WTC11 (cell line): ENCODE measurements at regions not wholly inside any gene's neighbourhood (a gene's known extent, or its start where the extent isn't known, plus 50 kb on each side); places are given as distances from the start of the nearest gene placed in this dataset.

Experiments
- ATAC-seq: fragments of 200-7000 bp; cut with Tn5 transposase; 2 replicates; pipeline ENCODE4 v1.10.0; 2021; ENCODE audit warnings: mild to moderate bottlenecking, moderate library complexity
- CTCF ChIA-PET: fragments of 300-600 bp; sonication (Branson Sonifier 250); formaldehyde crosslinking; loops from one replicate; lab custom pipeline; 2021; ENCODE audit warnings: antibody characterized with exemption; lab: Charles Lee
- POLR2A ChIA-PET: fragments of 350-600 bp; sonication (Branson Sonifier 250); formaldehyde crosslinking; loops from one replicate; lab custom pipeline; 2021; ENCODE audit warnings: antibody characterized with exemption; lab: Charles Lee
- DNase-seq: peaks from one replicate; pipeline ENCODE4 v3.0.0; 2021; ENCODE audit warnings: low spot score
- H3K27ac Mint-ChIP-seq: 2 replicates; pipeline ENCODE4 v1.8.0; 2021; ENCODE audit warnings: mixed read lengths
- H3K27me3 Mint-ChIP-seq: 2 replicates; pipeline ENCODE4 v1.8.0; 2021; ENCODE audit warnings: low read depth, mild to moderate bottlenecking, moderate library complexity, mixed read lengths
- H3K36me3 Mint-ChIP-seq: 2 replicates; pipeline ENCODE4 v1.8.0; 2021; ENCODE audit warnings: mixed read lengths
- H3K4me1 Mint-ChIP-seq: 2 replicates; pipeline ENCODE4 v1.8.0; 2022; ENCODE audit warnings: mixed read lengths
- H3K4me3 Mint-ChIP-seq: 2 replicates; pipeline ENCODE4 v1.8.0; 2021; ENCODE audit warnings: mild to moderate bottlenecking, moderate library complexity, mixed read lengths
- H3K9me3 Mint-ChIP-seq: 2 replicates; pipeline ENCODE4 v1.8.0; 2021; ENCODE audit warnings: mixed read lengths
- ARID4B ChIP-seq: sonication (generic); formaldehyde crosslinking; IDR thresholded peaks from 2 replicates; pipeline ENCODE4 v1.8.0; 2023; ENCODE audit warnings: missing genetic modification reagents, mild to moderate bottlenecking, borderline replicate concordance
- ATF1 ChIP-seq: sonication (generic); formaldehyde crosslinking; IDR thresholded peaks from 2 replicates; pipeline ENCODE4 v1.8.1; 2023; ENCODE audit warnings: mild to moderate bottlenecking, moderate library complexity, missing genetic modification reagents
- ATF2 ChIP-seq: sonication (generic); formaldehyde crosslinking; IDR thresholded peaks from 2 replicates; pipeline ENCODE4 v1.8.1; 2022; ENCODE audit warnings: low read depth, missing genetic modification reagents, borderline replicate concordance
- CREB1 ChIP-seq: sonication (generic); formaldehyde crosslinking; IDR thresholded peaks from 2 replicates; pipeline ENCODE4 v1.8.0; 2023; ENCODE audit warnings: mild to moderate bottlenecking, missing genetic modification reagents
- CTCF ChIP-seq: fragments of 200-600 bp; IDR thresholded peaks from 2 replicates; pipeline ENCODE4 v1.8.0; 2022; ENCODE audit warnings: antibody characterized with exemption
- E2F1 ChIP-seq: sonication (generic); formaldehyde crosslinking; IDR thresholded peaks from 2 replicates; pipeline ENCODE4 v1.8.0; 2022; ENCODE audit warnings: mild to moderate bottlenecking, missing genetic modification reagents
- E2F5 ChIP-seq: sonication (generic); formaldehyde crosslinking; IDR thresholded peaks from 2 replicates; pipeline ENCODE4 v1.8.1; 2022; ENCODE audit warnings: mild to moderate bottlenecking, moderate library complexity, missing genetic modification reagents
- ETV6 ChIP-seq: sonication (generic); formaldehyde crosslinking; IDR thresholded peaks from 2 replicates; pipeline ENCODE4 v1.8.1; 2022; ENCODE audit warnings: mild to moderate bottlenecking, missing genetic modification reagents
- FOXK1 ChIP-seq: sonication (generic); formaldehyde crosslinking; IDR thresholded peaks from 2 replicates; pipeline ENCODE4 v1.8.0; 2022; ENCODE audit warnings: mild to moderate bottlenecking, moderate library complexity, missing genetic modification reagents
- GRHL2 ChIP-seq: fragments of 250-450 bp; sonication (Bioruptor Pico); IDR thresholded peaks from 2 replicates; pipeline ENCODE4 v1.8.0; 2022; ENCODE audit warnings: mild to moderate bottlenecking, moderate library complexity; ENCODE audit not compliant: insufficient replicate concordance, severe bottlenecking
- IRF1 ChIP-seq: sonication (generic); formaldehyde crosslinking; IDR thresholded peaks from 2 replicates; pipeline ENCODE4 v1.8.0; 2023; ENCODE audit warnings: missing genetic modification reagents
- JAZF1 ChIP-seq: fragments of 250-450 bp; sonication (Bioruptor Pico); IDR thresholded peaks from 2 replicates; pipeline ENCODE4 v1.9.0; 2021; ENCODE audit warnings: moderate library complexity, mild to moderate bottlenecking, inconsistent platforms
- MXD4 ChIP-seq: fragments of 250-450 bp; sonication (Bioruptor Pico); IDR thresholded peaks from 2 replicates; pipeline ENCODE4 v1.8.0; 2021; ENCODE audit warnings: mild to moderate bottlenecking, moderate library complexity, borderline replicate concordance
- NFYB ChIP-seq: sonication (generic); formaldehyde crosslinking; conservative IDR thresholded peaks from 2 replicates; pipeline ENCODE4 v1.8.0; 2022; ENCODE audit warnings: low read depth, missing genetic modification reagents
- OVOL2 ChIP-seq: fragments of 250-450 bp; sonication (Bioruptor Pico); IDR thresholded peaks from 2 replicates; pipeline ENCODE4 v1.9.0; 2021; ENCODE audit warnings: mild to moderate bottlenecking, borderline replicate concordance
- SOX15 ChIP-seq: fragments of 250-450 bp; sonication (Bioruptor Pico); IDR thresholded peaks from 2 replicates; pipeline ENCODE4 v1.9.0; 2021; ENCODE audit warnings: mild to moderate bottlenecking
- SP1 ChIP-seq: sonication (generic); formaldehyde crosslinking; conservative IDR thresholded peaks from 2 replicates; pipeline ENCODE4 v1.8.1; 2022; ENCODE audit warnings: missing genetic modification reagents
- TCF7 ChIP-seq: sonication (generic); formaldehyde crosslinking; IDR thresholded peaks from 2 replicates; pipeline ENCODE4 v1.8.0; 2022; ENCODE audit warnings: mild to moderate bottlenecking, low read depth, missing genetic modification reagents, moderate library complexity
- ZBTB43 ChIP-seq: sonication (generic); formaldehyde crosslinking; IDR thresholded peaks from 2 replicates; pipeline ENCODE4 v1.8.1; 2023; ENCODE audit warnings: mild to moderate bottlenecking, missing genetic modification reagents
- ZNF121 ChIP-seq: sonication (generic); formaldehyde crosslinking; IDR thresholded peaks from 2 replicates; pipeline ENCODE4 v1.8.0; 2023; ENCODE audit warnings: missing genetic modification reagents
- ZNF138 ChIP-seq: sonication (generic); formaldehyde crosslinking; conservative IDR thresholded peaks from 2 replicates; pipeline ENCODE4 v1.8.1; 2022; ENCODE audit warnings: mild to moderate bottlenecking, moderate library complexity, missing genetic modification reagents
- ZNF396 ChIP-seq: fragments of 250-450 bp; sonication (Bioruptor Pico); IDR thresholded peaks from 2 replicates; pipeline ENCODE4 v1.8.0; 2021; ENCODE audit warnings: mild to moderate bottlenecking, moderate library complexity, borderline replicate concordance

GRCh38 chr6:94362061-94362864, 942.9 kb upstream of the EPHA7 start (continued):
- TF ChIP-seq ZBTB43 (CRISPR knock-in tag) (no peak), ZNF138 (CRISPR knock-in tag) (no peak), GRHL2 (no peak), ZNF121 (no peak), E2F5 (CRISPR knock-in tag) (no peak), SP1 (CRISPR knock-in tag) (no peak), E2F1 (no peak)

- TF ChIP-seq E2F1 (no peak), OVOL2 (no peak), NFYB (no peak), ATF1 (CRISPR knock-in tag) (no peak), MXD4 (CRISPR knock-in tag) (no peak), FOXK1 (no peak), ATF2 (CRISPR knock-in tag) (no peak), CREB1 (CRISPR knock-in tag) (no peak), ARID4B (CRISPR knock-in tag) (no peak), IRF1 (CRISPR knock-in tag) (no peak), TCF7 (CRISPR knock-in tag) (no peak), ZNF396 (CRISPR knock-in tag) (no peak), CTCF (no peak), ETV6 (CRISPR knock-in tag) (no peak), JAZF1 (CRISPR knock-in tag) (no peak), SOX15 (CRISPR knock-in tag) (no peak)
- Mint-ChIP-seq H3K4me1 (peaks cover 4% of the 10 kb centered on the region), H3K27ac (no peak overlapping the region), H3K36me3 (no peaks in the 10 kb centered on the region), H3K4me3 (no peak overlapping the region), H3K9me3 (no peaks in the 10 kb centered on the region), H3K27me3 (no peaks in the 10 kb centered on the region)
- ATAC-seq (peak; percentile 52), DNase-seq (no peak)
- ChIA-PET POLR2A (interaction anchor here (0.7 kb wide), 1 partner anchor 48 kb away, joined by 5 read pairs; no protein-coding TSS in a partner anchor), CTCF (no interaction called here)
Observed at GRCh38 chr6:94361304-94362060, 942.1 kb upstream of the EPHA7 start.
